GM12878 (cell line): ENCODE measurements at regions not wholly inside any gene's neighbourhood (a gene's known extent, or its start where the extent isn't known, plus 50 kb on each side); places are given as distances from the start of the nearest gene placed in this dataset.

Experiments
- BACH1 ChIP-seq: fragments of 450-650 bp; IDR thresholded peaks from 2 replicates; pipeline ENCODE4 v1.6.1; 2017; ENCODE audit warnings: mild to moderate bottlenecking, borderline replicate concordance
- EZH2 ChIP-seq: IDR thresholded peaks from 2 replicates; pipeline ENCODE4 v1.6.1; 2012; ENCODE audit warnings: low read depth, mild to moderate bottlenecking, control low read depth, inconsistent platforms, low read length, borderline replicate concordance; ENCODE audit not compliant: control insufficient read depth
- MEF2A ChIP-seq: IDR thresholded peaks from 2 replicates; pipeline ENCODE4 v1.6.1; 2011; ENCODE audit warnings: low read depth, mild to moderate bottlenecking, low read length, moderate library complexity; ENCODE audit not compliant: insufficient read depth
- POLR2A ChIP-seq: IDR thresholded peaks from 2 replicates; pipeline ENCODE4 v1.6.1; 2011; ENCODE audit warnings: low read depth, mild to moderate bottlenecking, low read length
- POLR2AphosphoS5 ChIP-seq: IDR thresholded peaks from 2 replicates; pipeline ENCODE4 v1.6.1; 2011; ENCODE audit warnings: mild to moderate bottlenecking, low read length, inconsistent platforms
- RBBP5 ChIP-seq: fragments of 200-600 bp; sonication (generic); conservative IDR thresholded peaks from 2 replicates; pipeline ENCODE4 v1.6.1; 2016
- SMC3 ChIP-seq: IDR thresholded peaks from 2 replicates; pipeline ENCODE4 v1.6.1; 2011; ENCODE audit warnings: low read length, improper control_type of control experiment, borderline replicate concordance
- TCF12 ChIP-seq: IDR thresholded peaks from 2 replicates; pipeline ENCODE4 v1.6.1; 2011; ENCODE audit warnings: low read depth, mild to moderate bottlenecking, low read length
- TCF7 ChIP-seq: IDR thresholded peaks from 2 replicates; pipeline ENCODE4 v1.6.1; 2014; ENCODE audit warnings: antibody characterized with exemption, borderline replicate concordance
- ZBTB4 ChIP-seq: fragments of 450-650 bp; formaldehyde crosslinking; IDR thresholded peaks from 2 replicates; pipeline ENCODE4 v1.4.0; 2022; ENCODE audit warnings: mild to moderate bottlenecking, moderate library complexity
- TF ChIP-seq, protein P1 (sequence below), 3 experiments: IDR thresholded peaks in 2 of 3; conservative IDR thresholded peaks in 1 of 3; 2 replicates each; pipeline ENCODE4 v1.5.1; 2011; ENCODE audit warnings: low read depth in 3 of 3, low read length in 3 of 3, mild to moderate bottlenecking in 3 of 3, control low read depth in 2 of 3, moderate library complexity in 2 of 3, inconsistent platforms in 1 of 3, mixed read lengths in 1 of 3; ENCODE audit not compliant: control insufficient read depth in 2 of 3, insufficient read depth in 1 of 3; ENCODE audit errors: extremely low read depth in 1 of 3
- TF ChIP-seq, protein P2 (sequence below): IDR thresholded peaks from 2 replicates; pipeline ENCODE4 v1.6.1; 2012; ENCODE audit warnings: mild to moderate bottlenecking, low read depth, low read length
- TF ChIP-seq, protein P3 (sequence below): fragments of 450-650 bp; IDR thresholded peaks from 2 replicates; pipeline ENCODE4 v1.6.1; 2016; ENCODE audit warnings: mild to moderate bottlenecking

GRCh38 chr5:1959725-1960581 is 77.2 kb upstream of the IRX4 start:
- TF ChIP-seq EZH2: no peak
- TF ChIP-seq MEF2A: no peak
- TF ChIP-seq SMC3: no peak
- TF ChIP-seq, protein P1, sequence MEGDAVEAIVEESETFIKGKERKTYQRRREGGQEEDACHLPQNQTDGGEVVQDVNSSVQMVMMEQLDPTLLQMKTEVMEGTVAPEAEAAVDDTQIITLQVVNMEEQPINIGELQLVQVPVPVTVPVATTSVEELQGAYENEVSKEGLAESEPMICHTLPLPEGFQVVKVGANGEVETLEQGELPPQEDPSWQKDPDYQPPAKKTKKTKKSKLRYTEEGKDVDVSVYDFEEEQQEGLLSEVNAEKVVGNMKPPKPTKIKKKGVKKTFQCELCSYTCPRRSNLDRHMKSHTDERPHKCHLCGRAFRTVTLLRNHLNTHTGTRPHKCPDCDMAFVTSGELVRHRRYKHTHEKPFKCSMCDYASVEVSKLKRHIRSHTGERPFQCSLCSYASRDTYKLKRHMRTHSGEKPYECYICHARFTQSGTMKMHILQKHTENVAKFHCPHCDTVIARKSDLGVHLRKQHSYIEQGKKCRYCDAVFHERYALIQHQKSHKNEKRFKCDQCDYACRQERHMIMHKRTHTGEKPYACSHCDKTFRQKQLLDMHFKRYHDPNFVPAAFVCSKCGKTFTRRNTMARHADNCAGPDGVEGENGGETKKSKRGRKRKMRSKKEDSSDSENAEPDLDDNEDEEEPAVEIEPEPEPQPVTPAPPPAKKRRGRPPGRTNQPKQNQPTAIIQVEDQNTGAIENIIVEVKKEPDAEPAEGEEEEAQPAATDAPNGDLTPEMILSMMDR (IDR thresholded peaks at IDR 0.05 in 2 of 3, conservative IDR thresholded peaks at IDR 0.05 in 1 of 3; ENCODE audit: control insufficient read depth in 2 of 3, extremely low read depth in 1 of 3, insufficient read depth in 1 of 3, low read depth in 3 of 3, low read length in 3 of 3): no peak
- TF ChIP-seq ZBTB4 (CRISPR knock-in tag): no peak
- no peak for TF ChIP-seq TCF12
- TF ChIP-seq, protein P2, sequence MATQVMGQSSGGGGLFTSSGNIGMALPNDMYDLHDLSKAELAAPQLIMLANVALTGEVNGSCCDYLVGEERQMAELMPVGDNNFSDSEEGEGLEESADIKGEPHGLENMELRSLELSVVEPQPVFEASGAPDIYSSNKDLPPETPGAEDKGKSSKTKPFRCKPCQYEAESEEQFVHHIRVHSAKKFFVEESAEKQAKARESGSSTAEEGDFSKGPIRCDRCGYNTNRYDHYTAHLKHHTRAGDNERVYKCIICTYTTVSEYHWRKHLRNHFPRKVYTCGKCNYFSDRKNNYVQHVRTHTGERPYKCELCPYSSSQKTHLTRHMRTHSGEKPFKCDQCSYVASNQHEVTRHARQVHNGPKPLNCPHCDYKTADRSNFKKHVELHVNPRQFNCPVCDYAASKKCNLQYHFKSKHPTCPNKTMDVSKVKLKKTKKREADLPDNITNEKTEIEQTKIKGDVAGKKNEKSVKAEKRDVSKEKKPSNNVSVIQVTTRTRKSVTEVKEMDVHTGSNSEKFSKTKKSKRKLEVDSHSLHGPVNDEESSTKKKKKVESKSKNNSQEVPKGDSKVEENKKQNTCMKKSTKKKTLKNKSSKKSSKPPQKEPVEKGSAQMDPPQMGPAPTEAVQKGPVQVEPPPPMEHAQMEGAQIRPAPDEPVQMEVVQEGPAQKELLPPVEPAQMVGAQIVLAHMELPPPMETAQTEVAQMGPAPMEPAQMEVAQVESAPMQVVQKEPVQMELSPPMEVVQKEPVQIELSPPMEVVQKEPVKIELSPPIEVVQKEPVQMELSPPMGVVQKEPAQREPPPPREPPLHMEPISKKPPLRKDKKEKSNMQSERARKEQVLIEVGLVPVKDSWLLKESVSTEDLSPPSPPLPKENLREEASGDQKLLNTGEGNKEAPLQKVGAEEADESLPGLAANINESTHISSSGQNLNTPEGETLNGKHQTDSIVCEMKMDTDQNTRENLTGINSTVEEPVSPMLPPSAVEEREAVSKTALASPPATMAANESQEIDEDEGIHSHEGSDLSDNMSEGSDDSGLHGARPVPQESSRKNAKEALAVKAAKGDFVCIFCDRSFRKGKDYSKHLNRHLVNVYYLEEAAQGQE: no peak
- TF ChIP-seq POLR2AphosphoS5: no peak
- TF ChIP-seq BACH1: no peak
- TF ChIP-seq, protein P3, sequence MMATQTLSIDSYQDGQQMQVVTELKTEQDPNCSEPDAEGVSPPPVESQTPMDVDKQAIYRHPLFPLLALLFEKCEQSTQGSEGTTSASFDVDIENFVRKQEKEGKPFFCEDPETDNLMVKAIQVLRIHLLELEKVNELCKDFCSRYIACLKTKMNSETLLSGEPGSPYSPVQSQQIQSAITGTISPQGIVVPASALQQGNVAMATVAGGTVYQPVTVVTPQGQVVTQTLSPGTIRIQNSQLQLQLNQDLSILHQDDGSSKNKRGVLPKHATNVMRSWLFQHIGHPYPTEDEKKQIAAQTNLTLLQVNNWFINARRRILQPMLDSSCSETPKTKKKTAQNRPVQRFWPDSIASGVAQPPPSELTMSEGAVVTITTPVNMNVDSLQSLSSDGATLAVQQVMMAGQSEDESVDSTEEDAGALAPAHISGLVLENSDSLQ: no peak
- TF ChIP-seq POLR2A: no peak
- TF ChIP-seq TCF7: no peak
- TF ChIP-seq RBBP5: no peak
